ENCODE measurements at regions not wholly inside any gene's neighbourhood (a gene's known extent, or its start where the extent isn't known, plus 50 kb on each side); places are given as distances from the start of the nearest gene placed in this dataset.

- H3K4me3 ChIP-seq (ENCODE audit: low read length), result no peak overlapping the region
- H3K4me1 ChIP-seq (ENCODE audit: control insufficient read depth, insufficient read depth, low read length), result no peaks in the 10 kb centered on the region
- no peak overlapping the region for H3K9ac ChIP-seq (ENCODE audit: low read length)
- no peaks in the 10 kb centered on the region for H3K36me3 ChIP-seq (ENCODE audit: control insufficient read depth, insufficient read depth, low read length)
- no peaks in the 10 kb centered on the region for H3K27me3 ChIP-seq (ENCODE audit: control insufficient read depth, insufficient read depth, low read length)
- H3K27ac ChIP-seq (ENCODE audit: low read depth, low read length), result no peak overlapping the region
Measured at GRCh38 chr14:82309199-82309598, 775.5 kb upstream of the SEL1L start.

GRCh38 chr14:82313889-82314288 lies 780.2 kb upstream of the SEL1L start:
- no peaks in the 10 kb centered on the region for H3K4me1 ChIP-seq (ENCODE audit: control insufficient read depth, insufficient read depth, low read length)
- no peak overlapping the region for H3K4me3 ChIP-seq (ENCODE audit: low read length)
- no peak overlapping the region for H3K27ac ChIP-seq (ENCODE audit: low read depth, low read length)
- H3K36me3 ChIP-seq (ENCODE audit: control insufficient read depth, insufficient read depth, low read length), result no peaks in the 10 kb centered on the region
- H3K27me3 ChIP-seq (ENCODE audit: control insufficient read depth, insufficient read depth, low read length), result no peaks in the 10 kb centered on the region
- no peak overlapping the region for H3K9ac ChIP-seq (ENCODE audit: low read length)

- Histone ChIP-seq H3K4me1 (ENCODE audit: control insufficient read depth, insufficient read depth, low read length) (no peaks in the 10 kb centered on the region), H3K9ac (ENCODE audit: low read length) (no peak overlapping the region), H3K27me3 (ENCODE audit: control insufficient read depth, insufficient read depth, low read length) (no peaks in the 10 kb centered on the region), H3K27ac (ENCODE audit: low read depth, low read length) (no peak overlapping the region), H3K36me3 (ENCODE audit: control insufficient read depth, insufficient read depth, low read length) (no peaks in the 10 kb centered on the region), H3K4me3 (ENCODE audit: low read length) (no peak overlapping the region)
Measured at GRCh38 chr14:82328442-82328841, 794.8 kb upstream of the SEL1L start.

- no peaks in the 10 kb centered on the region for H3K4me1 ChIP-seq (ENCODE audit: control insufficient read depth, insufficient read depth, low read length)
- no peak overlapping the region for H3K4me3 ChIP-seq (ENCODE audit: low read length)
- no peak overlapping the region for H3K9ac ChIP-seq (ENCODE audit: low read length)
- H3K27ac ChIP-seq (ENCODE audit: low read depth, low read length), result no peak overlapping the region
- no peaks in the 10 kb centered on the region for H3K27me3 ChIP-seq (ENCODE audit: control insufficient read depth, insufficient read depth, low read length)
- H3K36me3 ChIP-seq (ENCODE audit: control insufficient read depth, insufficient read depth, low read length), result no peaks in the 10 kb centered on the region
Measured at GRCh38 chr14:82341261-82341810, 807.7 kb upstream of the SEL1L start.

- Histone ChIP-seq H3K4me3 (ENCODE audit: low read length) (no peak overlapping the region), H3K4me1 (ENCODE audit: control insufficient read depth, insufficient read depth, low read length) (no peaks in the 10 kb centered on the region), H3K9ac (ENCODE audit: low read length) (no peak overlapping the region), H3K36me3 (ENCODE audit: control insufficient read depth, insufficient read depth, low read length) (no peaks in the 10 kb centered on the region), H3K27me3 (ENCODE audit: control insufficient read depth, insufficient read depth, low read length) (no peaks in the 10 kb centered on the region), H3K27ac (ENCODE audit: low read depth, low read length) (no peak overlapping the region)
Measured at GRCh38 chr14:82342596-82342995, 808.9 kb upstream of the SEL1L start.

GRCh38 chr14:82345184-82345583 lies 811.5 kb upstream of the SEL1L start:
- H3K9ac ChIP-seq (ENCODE audit: low read length), result no peak overlapping the region
- no peak overlapping the region for H3K27ac ChIP-seq (ENCODE audit: low read depth, low read length)
- no peaks in the 10 kb centered on the region for H3K27me3 ChIP-seq (ENCODE audit: control insufficient read depth, insufficient read depth, low read length)
- H3K4me1 ChIP-seq (ENCODE audit: control insufficient read depth, insufficient read depth, low read length), result no peaks in the 10 kb centered on the region
- no peak overlapping the region for H3K4me3 ChIP-seq (ENCODE audit: low read length)
- H3K36me3 ChIP-seq (ENCODE audit: control insufficient read depth, insufficient read depth, low read length), result no peaks in the 10 kb centered on the region

- Histone ChIP-seq H3K36me3 (ENCODE audit: control insufficient read depth, insufficient read depth, low read length) (no peaks in the 10 kb centered on the region), H3K4me3 (ENCODE audit: low read length) (no peak overlapping the region), H3K27ac (ENCODE audit: low read depth, low read length) (no peak overlapping the region), H3K4me1 (ENCODE audit: control insufficient read depth, insufficient read depth, low read length) (no peaks in the 10 kb centered on the region), H3K27me3 (ENCODE audit: control insufficient read depth, insufficient read depth, low read length) (no peaks in the 10 kb centered on the region), H3K9ac (ENCODE audit: low read length) (no peak overlapping the region)
Measured at GRCh38 chr14:82354126-82354525, 820.5 kb upstream of the SEL1L start.

- Histone ChIP-seq H3K4me3 (ENCODE audit: low read length) (no peak overlapping the region), H3K9ac (ENCODE audit: low read length) (no peak overlapping the region), H3K27me3 (ENCODE audit: control insufficient read depth, insufficient read depth, low read length) (no peaks in the 10 kb centered on the region)
Measured at GRCh38 chr14:82359201-82359600, 825.5 kb upstream of the SEL1L start.

GRCh38 chr14:82362452-82362851 lies 828.8 kb upstream of the SEL1L start:
- H3K4me1 ChIP-seq (ENCODE audit: control insufficient read depth, insufficient read depth, low read length), result no peaks in the 10 kb centered on the region
- no peaks in the 10 kb centered on the region for H3K36me3 ChIP-seq (ENCODE audit: control insufficient read depth, insufficient read depth, low read length)
- H3K27me3 ChIP-seq (ENCODE audit: control insufficient read depth, insufficient read depth, low read length), result no peaks in the 10 kb centered on the region
- H3K9ac ChIP-seq (ENCODE audit: low read length), result no peak overlapping the region
- H3K27ac ChIP-seq (ENCODE audit: low read depth, low read length), result no peak overlapping the region
- no peak overlapping the region for H3K4me3 ChIP-seq (ENCODE audit: low read length)

More at GRCh38 chr14:82359201-82359600, 825.5 kb upstream of the SEL1L start:
- H3K36me3 ChIP-seq (ENCODE audit: control insufficient read depth, insufficient read depth, low read length), result no peaks in the 10 kb centered on the region
- no peak overlapping the region for H3K27ac ChIP-seq (ENCODE audit: low read depth, low read length)
- H3K4me1 ChIP-seq (ENCODE audit: control insufficient read depth, insufficient read depth, low read length), result no peaks in the 10 kb centered on the region

GRCh38 chr14:82365471-82365870 lies 831.8 kb upstream of the SEL1L start:
- no peaks in the 10 kb centered on the region for H3K27me3 ChIP-seq (ENCODE audit: control insufficient read depth, insufficient read depth, low read length)
- no peaks in the 10 kb centered on the region for H3K4me1 ChIP-seq (ENCODE audit: control insufficient read depth, insufficient read depth, low read length)
- H3K4me3 ChIP-seq (ENCODE audit: low read length), result no peak overlapping the region
- no peaks in the 10 kb centered on the region for H3K36me3 ChIP-seq (ENCODE audit: control insufficient read depth, insufficient read depth, low read length)
- H3K9ac ChIP-seq (ENCODE audit: low read length), result no peak overlapping the region
- H3K27ac ChIP-seq (ENCODE audit: low read depth, low read length), result no peak overlapping the region

- Histone ChIP-seq H3K4me3 (ENCODE audit: low read length) (no peak overlapping the region), H3K36me3 (ENCODE audit: control insufficient read depth, insufficient read depth, low read length) (no peaks in the 10 kb centered on the region), H3K9ac (ENCODE audit: low read length) (no peak overlapping the region), H3K4me1 (ENCODE audit: control insufficient read depth, insufficient read depth, low read length) (no peaks in the 10 kb centered on the region), H3K27ac (ENCODE audit: low read depth, low read length) (no peak overlapping the region), H3K27me3 (ENCODE audit: control insufficient read depth, insufficient read depth, low read length) (no peaks in the 10 kb centered on the region)
Measured at GRCh38 chr14:82366803-82367202, 833.1 kb upstream of the SEL1L start.

GRCh38 chr14:82379291-82379690 lies 845.6 kb upstream of the SEL1L start:
- Histone ChIP-seq H3K27ac (ENCODE audit: low read depth, low read length) (no peak overlapping the region), H3K4me3 (ENCODE audit: low read length) (no peak overlapping the region), H3K36me3 (ENCODE audit: control insufficient read depth, insufficient read depth, low read length) (no peaks in the 10 kb centered on the region), H3K4me1 (ENCODE audit: control insufficient read depth, insufficient read depth, low read length) (no peaks in the 10 kb centered on the region), H3K27me3 (ENCODE audit: control insufficient read depth, insufficient read depth, low read length) (no peaks in the 10 kb centered on the region), H3K9ac (ENCODE audit: low read length) (no peak overlapping the region)

- Histone ChIP-seq H3K4me1 (ENCODE audit: control insufficient read depth, insufficient read depth, low read length) (no peaks in the 10 kb centered on the region), H3K27ac (ENCODE audit: low read depth, low read length) (no peak overlapping the region), H3K4me3 (ENCODE audit: low read length) (no peak overlapping the region), H3K36me3 (ENCODE audit: control insufficient read depth, insufficient read depth, low read length) (no peaks in the 10 kb centered on the region), H3K27me3 (ENCODE audit: control insufficient read depth, insufficient read depth, low read length) (no peaks in the 10 kb centered on the region), H3K9ac (ENCODE audit: low read length) (no peak overlapping the region)
Measured at GRCh38 chr14:82385048-82385447, 851.4 kb upstream of the SEL1L start.

Data from rectal smooth muscle tissue (tissue), 1 donor.